Fibroblast of skin of back (primary cell): ENCODE measurements at regions not wholly inside any gene's neighbourhood (a gene's known extent, or its start where the extent isn't known, plus 50 kb on each side); places are given as distances from the start of the nearest gene placed in this dataset.
"Not testable (repeated sequence)": the region's sequence is repeated elsewhere in the genome, so short reads cannot be mapped to it uniquely, and the experiment has no call there.

Experiments used
- DNase-seq: peaks from one replicate; pipeline ENCODE4 v3.0.0-alpha.2; 2013

DNA sequence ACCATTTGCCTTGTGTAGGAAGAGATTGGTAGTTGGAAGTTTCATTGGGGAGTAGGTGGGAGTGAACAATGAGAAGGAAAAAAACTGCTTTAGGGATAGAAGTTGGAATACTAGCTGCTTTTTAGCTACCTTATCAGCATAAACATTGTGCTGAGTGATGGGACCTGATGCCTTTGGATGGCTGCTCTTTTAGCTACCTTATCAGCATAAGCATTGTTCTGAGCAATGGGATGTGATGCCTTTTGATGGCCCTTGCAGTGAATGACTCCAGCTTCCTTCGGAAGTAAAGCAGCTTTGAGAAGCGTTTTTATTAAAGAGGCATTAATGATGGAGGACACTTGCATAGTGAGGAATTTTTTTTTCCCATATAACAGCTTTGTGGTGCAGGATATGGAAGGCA, 168.2 kb upstream of the NLGN4Y start:
- no peak for DNase-seq

DNA sequence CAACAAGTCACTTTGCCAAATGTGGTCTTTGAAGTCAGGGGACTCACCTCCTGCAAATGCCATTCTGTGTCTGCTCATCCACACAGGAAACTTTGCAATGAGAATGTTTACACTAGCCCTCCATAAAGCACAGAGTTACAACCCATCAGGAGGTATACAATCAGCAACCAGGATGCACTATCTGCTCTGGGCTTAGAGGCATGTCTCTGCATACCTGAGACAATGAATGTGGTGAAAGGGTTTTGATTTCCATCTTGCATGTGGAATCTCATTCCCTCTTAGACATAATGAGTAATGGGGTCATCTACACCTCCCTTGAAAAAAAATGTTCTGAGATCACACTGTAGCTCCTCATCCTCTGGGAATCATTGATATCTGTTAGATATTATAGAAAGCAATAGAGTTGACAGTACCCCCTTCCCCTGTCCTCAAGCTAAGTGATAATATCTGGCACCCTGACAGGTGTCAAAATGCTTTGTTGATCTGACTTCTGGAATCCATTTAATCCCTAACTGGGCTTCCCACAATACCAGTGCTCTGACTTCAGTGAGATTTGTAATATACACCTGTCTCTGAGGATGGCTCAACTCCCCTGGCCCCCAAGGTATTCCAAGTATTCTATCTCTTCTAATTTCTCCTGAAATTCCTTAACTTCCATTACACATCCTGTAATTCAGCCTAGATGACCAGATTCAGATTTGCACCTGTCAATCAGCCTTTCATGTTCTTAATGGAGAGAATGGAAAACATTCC, 163.4 kb upstream of the NLGN4Y start:
- no peak for DNase-seq

- no peak for DNase-seq
Measured at GRCh38 chrY:14373608-14374007, 150.7 kb upstream of the NLGN4Y start.

- DNase-seq: no peak
Measured at GRCh38 chrY:14378217-14378616, 146.1 kb upstream of the NLGN4Y start.

DNA sequence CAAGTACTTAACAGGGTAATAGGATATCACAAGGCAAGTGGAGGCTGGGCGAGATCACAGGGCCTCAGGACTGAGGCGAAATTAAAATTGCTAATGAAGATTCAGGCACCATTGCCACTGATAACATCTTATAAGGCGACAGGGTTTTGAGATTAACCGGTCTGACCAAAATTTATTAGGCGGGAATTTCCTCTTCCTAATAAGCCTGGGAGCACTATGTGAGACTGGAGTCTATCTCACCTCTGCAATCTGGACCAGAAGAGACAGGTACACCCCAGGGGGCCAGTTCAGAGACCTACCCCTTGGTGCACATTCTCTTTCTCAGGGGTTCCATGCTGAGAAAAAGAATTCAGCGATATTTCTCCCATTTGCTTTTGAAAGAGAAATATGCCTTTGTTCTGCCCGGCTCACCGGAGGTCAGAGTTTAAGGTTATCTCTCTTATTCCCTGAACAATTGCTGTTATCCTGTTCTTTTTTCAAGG, 113.7 kb upstream of the NLGN4Y start:
- DNase-seq: not testable (repeated sequence)

GRCh38 chrY:14411334-14411733, 113.0 kb upstream of the NLGN4Y start:
- no peak for DNase-seq

GRCh38 chrY:14436546-14436945, 87.8 kb upstream of the NLGN4Y start:
- no peak for DNase-seq

GRCh38 chrY:14437626-14438025, 86.7 kb upstream of the NLGN4Y start:
- no peak for DNase-seq

- DNase-seq: no peak
Measured at GRCh38 chrY:14438395-14438794, 85.9 kb upstream of the NLGN4Y start.

GRCh38 chrY:14444550-14444949, 79.8 kb upstream of the NLGN4Y start:
- DNase-seq: no peak

GRCh38 chrY:14468151-14468683, 56.1 kb upstream of the NLGN4Y start:
- no peak for DNase-seq

DNA sequence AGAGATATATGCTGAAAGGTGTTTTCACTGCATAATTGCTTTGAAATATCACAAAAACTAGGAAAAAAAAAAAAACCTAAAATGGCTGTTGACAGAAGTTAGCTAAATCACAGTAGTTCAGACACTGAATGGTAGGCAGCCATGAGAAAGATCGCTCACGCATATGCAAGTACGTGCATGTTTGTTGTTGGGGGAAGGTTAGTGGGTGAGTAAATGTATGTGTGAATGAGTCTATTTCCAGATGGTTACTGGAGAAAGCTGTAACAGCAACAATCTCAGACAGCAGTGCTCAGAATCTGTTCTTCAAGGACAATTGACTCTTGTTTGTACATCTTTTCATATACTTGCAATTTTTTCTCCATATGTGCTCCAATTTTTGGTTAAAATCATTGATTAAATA, 51.9 kb upstream of the NLGN4Y start:
- DNase-seq: no peak

DNA sequence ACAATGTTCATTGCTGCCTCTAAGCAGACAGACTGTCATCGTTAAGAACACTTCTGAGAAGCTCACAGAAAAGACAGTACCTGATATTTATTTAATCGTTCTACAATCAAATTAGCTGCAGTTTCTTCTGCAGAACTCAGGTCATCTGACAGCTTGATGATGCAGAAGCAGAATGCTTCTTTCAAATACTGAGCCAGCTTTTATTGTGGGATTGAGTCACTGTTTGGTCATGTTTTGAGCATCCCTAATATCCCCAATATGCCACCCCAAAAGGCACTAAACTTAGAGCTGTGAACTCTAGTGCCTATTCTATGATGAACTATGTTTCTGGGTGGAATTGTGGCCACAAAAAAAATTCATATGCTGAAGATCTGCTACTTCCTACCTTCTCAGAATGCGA, 51.0 kb upstream of the NLGN4Y start:
- no peak for DNase-seq
